ENCODE measurements at regions not wholly inside any gene's neighbourhood (a gene's known extent, or its start where the extent isn't known, plus 50 kb on each side); places are given as distances from the start of the nearest gene placed in this dataset.

DNA sequence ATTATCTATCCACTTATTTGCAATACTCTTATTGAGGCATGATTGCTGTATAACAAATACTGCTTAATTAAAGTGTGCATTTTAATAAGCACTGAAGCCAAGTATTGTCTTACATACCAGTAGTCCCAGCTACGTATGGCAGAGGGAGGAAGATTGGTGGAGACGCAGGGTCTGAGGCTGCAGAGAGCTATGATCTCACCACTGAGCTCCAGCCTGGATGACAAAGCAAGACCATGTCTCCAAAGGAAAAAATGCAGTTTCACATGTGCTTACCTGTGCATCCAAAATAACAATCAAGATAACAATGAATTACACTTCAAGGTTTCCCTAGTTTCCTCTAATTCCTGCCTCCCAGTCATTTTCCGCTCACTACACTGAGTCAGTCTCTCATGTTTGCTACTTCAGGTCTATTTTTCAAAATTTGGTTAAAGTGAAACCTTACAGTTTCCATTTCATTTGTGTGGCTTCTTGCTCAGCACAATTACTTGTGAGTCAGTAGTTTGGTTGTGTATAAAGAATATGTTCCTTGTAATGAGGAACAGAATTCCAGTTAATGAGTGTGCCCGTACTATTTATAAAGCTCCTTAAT, 1250.1 kb downstream of the TMEM121 start:
- TF ChIP-seq CTCF (IDR thresholded peaks at IDR 0.05; ENCODE audit: low read depth, low read length) (no peak), POLR2A (IDR thresholded peaks at IDR 0.05; ENCODE audit: extremely low read depth, insufficient read length) (no peak)

Data from NB4 (cell line).